Effector memory CD8-positive, alpha-beta T cell (primary cell): ENCODE measurements at regions not wholly inside any gene's neighbourhood (a gene's known extent, or its start where the extent isn't known, plus 50 kb on each side); places are given as distances from the start of the nearest gene placed in this dataset.

Experiments
- ATAC-seq: fragments of 150-1000 bp; cut with Tn5 transposase; replicated peaks from 2 replicates; pipeline ENCODE4 v1.10.0; 2021; ENCODE audit warnings: mild to moderate bottlenecking, moderate library complexity
- DNase-seq, 3 experiments: peaks; one replicate each; pipeline ENCODE4 v3.0.0; 2021
- H3K27ac Mint-ChIP-seq, 2 donors: one replicate each; pipeline ENCODE4 v1.8.0; 2022; ENCODE audit warnings: mild to moderate bottlenecking in 2 of 2, mixed read lengths in 2 of 2, moderate library complexity in 2 of 2
- H3K27me3 Mint-ChIP-seq, 2 donors: one replicate each; pipeline ENCODE4 v1.8.0; 2022; ENCODE audit warnings: mixed read lengths in 2 of 2
- H3K36me3 Mint-ChIP-seq: one replicate; pipeline ENCODE4 v1.8.0; 2022; ENCODE audit warnings: mild to moderate bottlenecking, moderate library complexity, mixed read lengths; ENCODE audit not compliant: insufficient read depth
- H3K4me1 Mint-ChIP-seq, 2 donors: one replicate each; pipeline ENCODE4 v1.8.0; 2022; ENCODE audit warnings: low read depth in 2 of 2, mixed read lengths in 2 of 2
- H3K4me3 Mint-ChIP-seq, 2 donors: one replicate each; pipeline ENCODE4 v1.8.0; 2022; ENCODE audit warnings: mild to moderate bottlenecking in 2 of 2, mixed read lengths in 2 of 2, moderate library complexity in 2 of 2
- H3K9me3 Mint-ChIP-seq, 2 donors: one replicate each; pipeline ENCODE4 v1.8.0; 2022; ENCODE audit warnings: mixed read lengths in 2 of 2

- H3K27me3 Mint-ChIP-seq, result peaks cover 12 to 39% of the 10 kb centered on the region in 2 donors
- no peaks in the 10 kb centered on the region for H3K36me3 Mint-ChIP-seq
- no peaks in the 10 kb centered on the region for H3K9me3 Mint-ChIP-seq
- no peak for ATAC-seq
- DNase-seq, result no peak
- H3K4me3 Mint-ChIP-seq, result no peak overlapping the region
- no peak overlapping the region for H3K27ac Mint-ChIP-seq
- no peaks in the 10 kb centered on the region for H3K4me1 Mint-ChIP-seq
Measured at GRCh38 chr22:49359076-49359475, 468.6 kb downstream of the BRD1 start.

DNA sequence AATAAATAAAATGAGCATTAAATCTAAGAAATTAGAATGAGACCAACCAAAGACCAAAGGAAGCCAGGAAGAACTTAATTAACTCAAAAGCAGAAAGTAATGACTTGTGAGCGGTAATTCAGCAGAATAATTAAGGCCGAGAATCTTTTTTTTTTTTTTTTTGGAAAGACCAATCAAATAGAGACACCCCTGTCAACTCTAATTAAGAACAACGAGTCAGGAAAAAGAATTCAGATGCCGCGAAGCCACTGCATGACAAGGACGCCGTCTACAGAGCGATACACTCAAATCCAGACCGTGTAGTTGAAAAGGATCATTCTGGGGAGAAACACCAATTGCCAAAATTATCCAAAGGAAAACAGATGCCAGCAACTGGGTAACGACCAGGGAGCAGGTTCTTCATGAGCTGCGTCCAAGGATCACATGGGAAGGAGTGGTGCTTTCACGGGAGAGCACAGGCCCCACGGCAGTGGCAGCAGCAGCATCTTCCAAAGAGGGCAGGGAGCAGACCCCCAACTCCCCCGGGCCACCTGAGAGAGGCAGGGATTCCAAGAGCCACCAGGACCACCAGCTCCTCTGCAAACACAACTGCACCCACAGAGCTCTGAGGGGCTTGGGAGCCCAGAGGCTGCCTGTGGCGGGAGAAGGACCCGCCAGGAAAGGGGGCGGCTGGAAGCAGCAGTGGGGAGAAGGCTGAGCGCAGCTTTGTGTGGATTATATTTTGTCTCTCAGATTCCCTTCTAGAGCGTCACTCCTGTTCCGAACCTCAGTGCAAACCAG is 469.8 kb downstream of the BRD1 start:
- Mint-ChIP-seq H3K4me3 (no peak overlapping the region), H3K27me3 (peaks cover 21 to 51% of the 10 kb centered on the region in 2 donors), H3K4me1 (no peaks in the 10 kb centered on the region), H3K36me3 (no peaks in the 10 kb centered on the region), H3K9me3 (no peaks in the 10 kb centered on the region), H3K27ac (no peak overlapping the region)
- ATAC-seq (no peak), DNase-seq (no peak)

GRCh38 chr22:49356428-49356827 is 471.2 kb downstream of the BRD1 start:
- H3K27me3 Mint-ChIP-seq, result peaks cover 33 to 64% of the 10 kb centered on the region in 2 donors
- no peaks in the 10 kb centered on the region for H3K4me1 Mint-ChIP-seq
- no peak overlapping the region for H3K4me3 Mint-ChIP-seq
- no peak overlapping the region for H3K27ac Mint-ChIP-seq
- DNase-seq, result no peak
- no peaks in the 10 kb centered on the region for H3K9me3 Mint-ChIP-seq
- ATAC-seq, result no peak
- H3K36me3 Mint-ChIP-seq, result peaks cover 5% of the 10 kb centered on the region

- Mint-ChIP-seq H3K36me3 (peaks cover 5% of the 10 kb centered on the region), H3K27me3 (peaks cover 27 to 70% of the 10 kb centered on the region in 2 donors)
- no peak for ATAC-seq
Measured at GRCh38 chr22:49355211-49355920, 472.3 kb downstream of the BRD1 start.

GRCh38 chr22:49354516-49355210 is 473.0 kb downstream of the BRD1 start:
- no peak for DNase-seq
- no peaks in the 10 kb centered on the region for H3K9me3 Mint-ChIP-seq
- no peak for ATAC-seq
- peaks cover 5% of the 10 kb centered on the region for H3K36me3 Mint-ChIP-seq
- H3K27ac Mint-ChIP-seq, result no peak overlapping the region
- no peak overlapping the region for H3K4me3 Mint-ChIP-seq
- peaks cover 29 to 77% of the 10 kb centered on the region in 2 donors for H3K27me3 Mint-ChIP-seq
- no peaks in the 10 kb centered on the region for H3K4me1 Mint-ChIP-seq

More at GRCh38 chr22:49355211-49355920, 472.3 kb downstream of the BRD1 start:
- no peak overlapping the region for H3K4me3 Mint-ChIP-seq
- no peak overlapping the region for H3K27ac Mint-ChIP-seq
- H3K4me1 Mint-ChIP-seq, result no peaks in the 10 kb centered on the region
- DNase-seq, result no peak
- no peaks in the 10 kb centered on the region for H3K9me3 Mint-ChIP-seq

DNA sequence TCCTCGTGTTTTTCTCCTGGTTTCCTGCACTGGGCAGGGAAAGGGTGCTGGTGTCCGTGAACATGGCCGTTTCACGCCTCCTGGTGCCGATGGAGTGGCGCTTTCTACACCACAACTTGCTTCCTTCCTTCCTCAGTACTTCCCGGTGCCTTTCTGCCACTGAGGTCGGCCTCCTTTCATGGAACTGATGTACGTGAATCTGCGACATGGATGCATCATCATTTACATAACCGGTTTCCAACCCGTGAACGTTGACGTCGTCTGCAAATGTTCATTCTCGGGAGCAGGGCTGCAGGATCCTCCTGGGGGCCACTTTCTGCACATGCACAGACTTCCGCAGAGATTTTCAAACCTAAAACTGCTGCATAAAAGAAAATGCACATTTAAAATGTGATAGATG is 474.4 kb downstream of the BRD1 start:
- Mint-ChIP-seq H3K36me3 (peaks cover 5% of the 10 kb centered on the region), H3K9me3 (no peaks in the 10 kb centered on the region), H3K27me3 (peaks cover 37 to 91% of the 10 kb centered on the region in 2 donors), H3K4me3 (no peak overlapping the region), H3K27ac (no peak overlapping the region), H3K4me1 (no peaks in the 10 kb centered on the region)
- DNase-seq (no peak), ATAC-seq (no peak)

GRCh38 chr22:49352361-49353169 is 475.1 kb downstream of the BRD1 start:
- no peak for DNase-seq
- no peaks in the 10 kb centered on the region for H3K9me3 Mint-ChIP-seq
- no peak overlapping the region for H3K4me3 Mint-ChIP-seq

GRCh38 chr22:49351761-49352227 is 475.9 kb downstream of the BRD1 start:
- H3K4me1 Mint-ChIP-seq, result no peaks in the 10 kb centered on the region
- H3K27ac Mint-ChIP-seq, result no peak overlapping the region
- no peaks in the 10 kb centered on the region for H3K9me3 Mint-ChIP-seq
- H3K36me3 Mint-ChIP-seq, result peaks cover 5% of the 10 kb centered on the region
- H3K27me3 Mint-ChIP-seq, result peaks cover 37 to 88% of the 10 kb centered on the region in 2 donors
- DNase-seq (no peak), ATAC-seq (no peak)
- no peak overlapping the region for H3K4me3 Mint-ChIP-seq

More at GRCh38 chr22:49352361-49353169, 475.1 kb downstream of the BRD1 start:
- peaks cover 37 to 92% of the 10 kb centered on the region in 2 donors for H3K27me3 Mint-ChIP-seq
- H3K27ac Mint-ChIP-seq, result no peak overlapping the region
- ATAC-seq, result no peak
- H3K36me3 Mint-ChIP-seq, result peaks cover 5% of the 10 kb centered on the region
- no peaks in the 10 kb centered on the region for H3K4me1 Mint-ChIP-seq

DNA sequence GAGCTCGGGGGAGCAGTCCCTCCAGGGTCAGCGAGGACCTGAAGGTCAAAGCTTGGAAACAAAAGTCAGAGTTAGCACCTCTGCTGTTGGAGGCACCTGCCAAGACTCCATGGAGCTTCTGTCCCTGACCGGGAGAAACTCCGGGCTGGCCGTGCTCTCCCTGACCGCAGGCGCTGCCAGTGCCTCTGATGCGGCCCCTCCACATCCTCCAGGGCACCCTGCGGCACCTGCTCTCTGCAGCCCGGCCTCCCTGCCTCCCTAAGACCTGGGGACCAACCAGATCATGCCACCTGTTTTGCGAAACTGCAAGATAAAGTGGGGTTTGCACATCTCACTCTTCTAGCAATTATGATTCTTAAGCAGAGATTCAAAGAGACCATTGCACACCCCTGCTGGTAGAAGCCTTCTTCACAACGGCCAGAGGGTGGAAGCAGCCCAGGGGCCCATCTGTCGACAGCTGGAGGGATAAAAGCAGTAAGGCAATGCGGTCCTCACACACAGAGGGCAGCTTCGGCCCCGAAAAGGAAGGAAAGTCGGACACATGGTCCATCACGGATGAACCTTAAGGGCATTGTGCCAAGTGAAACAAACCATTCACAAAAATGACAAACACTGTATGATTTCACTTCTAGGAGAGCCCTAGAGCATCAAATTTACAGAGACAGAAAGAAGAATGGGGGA is 477.1 kb downstream of the BRD1 start:
- DNase-seq, result no peak
- Mint-ChIP-seq H3K27ac (no peak overlapping the region), H3K27me3 (peaks cover 44 to 88% of the 10 kb centered on the region in 2 donors), H3K9me3 (no peaks in the 10 kb centered on the region), H3K4me1 (peaks cover 0 to 2% of the 10 kb centered on the region in 2 donors), H3K4me3 (no peak overlapping the region), H3K36me3 (peaks cover 5% of the 10 kb centered on the region)
- ATAC-seq, result no peak

DNA sequence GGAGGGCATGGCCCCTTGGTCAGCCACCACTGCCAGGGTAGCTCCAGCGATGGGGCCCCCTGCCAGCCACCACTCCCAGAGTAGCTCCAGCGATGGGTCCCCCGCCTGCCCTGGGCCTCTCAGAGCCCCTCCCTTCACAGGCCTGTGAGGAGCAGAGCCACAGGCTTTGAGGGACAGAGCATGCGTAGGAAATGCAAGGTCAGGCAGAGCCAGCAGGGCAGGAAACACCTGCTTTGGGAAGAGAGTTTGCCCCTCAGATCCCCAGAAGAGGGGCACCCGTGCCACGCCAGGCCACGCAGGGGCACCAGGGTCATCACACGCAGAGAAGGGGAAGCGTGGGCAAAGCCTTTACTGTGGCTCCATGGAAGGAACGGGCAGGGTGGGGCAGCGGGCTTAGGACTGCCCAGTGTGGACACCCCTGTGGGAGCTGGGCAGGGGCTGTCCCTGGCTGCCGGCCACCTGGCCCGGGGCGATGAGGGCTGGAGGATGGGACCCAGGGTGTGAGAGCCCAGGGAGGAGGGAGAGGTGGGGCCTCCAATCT is 477.8 kb downstream of the BRD1 start:
- no peak for DNase-seq
- Mint-ChIP-seq H3K4me3 (no peak overlapping the region), H3K27me3 (peaks cover 41 to 83% of the 10 kb centered on the region in 2 donors), H3K4me1 (peaks cover 0 to 2% of the 10 kb centered on the region in 2 donors), H3K9me3 (no peaks in the 10 kb centered on the region), H3K27ac (no peak overlapping the region), H3K36me3 (peaks cover 5% of the 10 kb centered on the region)
- no peak for ATAC-seq

GRCh38 chr22:49349181-49349835 is 478.4 kb downstream of the BRD1 start:
- DNase-seq (no peak), ATAC-seq (no peak)
- Mint-ChIP-seq H3K36me3 (peaks cover 6% of the 10 kb centered on the region), H3K27me3 (peaks cover 47 to 83% of the 10 kb centered on the region in 2 donors), H3K9me3 (no peaks in the 10 kb centered on the region), H3K27ac (peak overlapping the region in 1 of 2 donors; percentile 84), H3K4me3 (no peak overlapping the region), H3K4me1 (peaks cover 0 to 2% of the 10 kb centered on the region in 2 donors)

- H3K36me3 Mint-ChIP-seq, result peaks cover 7% of the 10 kb centered on the region
- no peaks in the 10 kb centered on the region for H3K9me3 Mint-ChIP-seq
- DNase-seq, result no peak
- peaks cover 0 to 2% of the 10 kb centered on the region in 2 donors for H3K4me1 Mint-ChIP-seq
- H3K4me3 Mint-ChIP-seq, result no peak overlapping the region
- ATAC-seq, result no peak
- H3K27me3 Mint-ChIP-seq, result peaks cover 45 to 86% of the 10 kb centered on the region in 2 donors
- H3K27ac Mint-ChIP-seq, result peak overlapping the region in 1 of 2 donors; percentile 84
Measured at GRCh38 chr22:49348631-49349030, 479.0 kb downstream of the BRD1 start.
